Central memory CD8-positive, alpha-beta T cell (primary cell): ENCODE measurements at regions not wholly inside any gene's neighbourhood (a gene's known extent, or its start where the extent isn't known, plus 50 kb on each side); places are given as distances from the start of the nearest gene placed in this dataset.
"Not testable (repeated sequence)": the region's sequence is repeated elsewhere in the genome, so short reads cannot be mapped to it uniquely, and the experiment has no call there.

Experiments
- ATAC-seq: fragments of 150-1000 bp; cut with Tn5 transposase; replicated peaks from 2 replicates; pipeline ENCODE4 v1.10.0; 2022; ENCODE audit warnings: mild to moderate bottlenecking, moderate FRiP score, moderate number of reproducible peaks; ENCODE audit not compliant: poor library complexity, severe bottlenecking; ENCODE audit errors: extremely low read depth
- DNase-seq, 2 donors: peaks; one replicate each; pipeline ENCODE4 v3.0.0; 2021; ENCODE audit warnings: low spot score in 2 of 2
- H3K27ac Mint-ChIP-seq: one replicate; pipeline ENCODE4 v1.8.0; 2022; ENCODE audit warnings: low read depth, mild to moderate bottlenecking, moderate library complexity, mixed read lengths
- H3K27me3 Mint-ChIP-seq: one replicate; pipeline ENCODE4 v1.8.0; 2022; ENCODE audit warnings: mixed read lengths
- H3K36me3 Mint-ChIP-seq: one replicate; pipeline ENCODE4 v1.8.0; 2022; ENCODE audit warnings: mild to moderate bottlenecking, moderate library complexity, mixed read lengths; ENCODE audit not compliant: insufficient read depth
- H3K4me1 Mint-ChIP-seq: one replicate; pipeline ENCODE4 v1.8.0; 2022; ENCODE audit warnings: mixed read lengths
- H3K4me3 Mint-ChIP-seq: one replicate; pipeline ENCODE4 v1.8.0; 2022; ENCODE audit warnings: mild to moderate bottlenecking, moderate library complexity, mixed read lengths
- H3K9me3 Mint-ChIP-seq: one replicate; pipeline ENCODE4 v1.8.0; 2022; ENCODE audit warnings: mixed read lengths

- peaks cover 14% of the 10 kb centered on the region for H3K9me3 Mint-ChIP-seq
- H3K4me3 Mint-ChIP-seq, result no peak overlapping the region
- no peaks in the 10 kb centered on the region for H3K36me3 Mint-ChIP-seq
- no peak for ATAC-seq
- H3K4me1 Mint-ChIP-seq, result no peaks in the 10 kb centered on the region
- H3K27ac Mint-ChIP-seq, result no peak overlapping the region
- no peaks in the 10 kb centered on the region for H3K27me3 Mint-ChIP-seq
- no peak for DNase-seq
Observed at GRCh38 chr5:121025671-121026070, 561.6 kb downstream of the PRR16 start.

DNA sequence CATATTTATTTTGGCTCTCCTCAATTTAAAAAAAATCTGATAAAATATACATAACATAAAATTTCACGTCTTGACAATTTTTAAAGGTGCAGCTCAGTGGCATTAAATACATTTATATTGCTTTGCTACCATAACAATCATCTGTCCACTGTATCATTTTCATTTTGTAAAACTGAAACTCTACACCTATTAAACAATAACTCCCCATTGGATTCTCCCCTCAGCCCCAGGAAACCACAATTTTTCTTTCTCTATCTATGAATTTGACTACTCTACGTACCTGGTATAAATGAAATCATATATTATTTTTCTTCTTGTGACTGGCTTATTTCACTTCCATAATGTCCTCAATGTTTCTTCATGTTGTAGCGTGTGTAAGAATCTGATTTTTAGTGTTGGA, 563.5 kb downstream of the PRR16 start:
- DNase-seq, result no peak
- Mint-ChIP-seq H3K4me3 (no peak overlapping the region), H3K27ac (no peak overlapping the region), H3K36me3 (no peaks in the 10 kb centered on the region), H3K9me3 (peaks cover 6% of the 10 kb centered on the region), H3K4me1 (no peaks in the 10 kb centered on the region), H3K27me3 (no peaks in the 10 kb centered on the region)
- no peak for ATAC-seq

DNA sequence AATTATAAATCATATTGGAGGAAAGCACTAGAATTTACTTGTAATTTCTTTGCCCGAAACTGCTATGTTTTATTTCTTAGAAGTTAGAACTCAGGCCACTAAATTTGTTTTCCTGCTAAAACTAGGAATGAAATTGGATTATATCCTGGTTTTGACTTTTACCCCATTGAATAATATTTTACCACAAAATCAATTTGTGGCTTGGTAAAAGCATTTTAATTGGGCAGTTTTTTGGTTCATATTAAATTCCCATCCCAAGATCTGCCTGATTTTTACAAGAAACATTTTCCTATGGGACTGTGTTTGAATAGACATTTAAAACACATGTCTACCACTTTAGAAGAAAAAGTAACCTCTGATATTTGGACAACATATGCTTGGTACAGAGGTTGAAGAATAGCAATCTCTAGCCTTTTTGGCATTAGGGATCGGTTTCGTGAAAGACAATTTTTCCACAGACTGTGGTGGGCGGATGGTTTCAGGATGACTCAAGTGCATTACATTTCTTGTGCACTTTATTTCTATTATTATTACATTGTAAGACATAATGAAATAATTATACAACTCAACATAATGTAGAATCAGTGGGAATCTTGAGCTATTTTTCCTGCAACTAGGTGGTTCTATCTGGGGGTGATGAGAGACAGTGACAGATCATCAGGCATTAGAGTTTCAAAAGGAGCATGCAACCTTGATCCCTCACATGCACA, 565.6 kb downstream of the PRR16 start:
- peaks cover 9% of the 10 kb centered on the region for H3K9me3 Mint-ChIP-seq
- no peaks in the 10 kb centered on the region for H3K4me1 Mint-ChIP-seq
- H3K4me3 Mint-ChIP-seq, result no peak overlapping the region
- no peaks in the 10 kb centered on the region for H3K27me3 Mint-ChIP-seq
- no peak for ATAC-seq
- no peak for DNase-seq
- H3K27ac Mint-ChIP-seq, result no peak overlapping the region
- H3K36me3 Mint-ChIP-seq, result no peaks in the 10 kb centered on the region

GRCh38 chr5:121031491-121031890, 567.4 kb downstream of the PRR16 start:
- Mint-ChIP-seq H3K27me3 (no peaks in the 10 kb centered on the region), H3K4me1 (no peaks in the 10 kb centered on the region), H3K36me3 (no peaks in the 10 kb centered on the region), H3K9me3 (peaks cover 12% of the 10 kb centered on the region), H3K27ac (no peak overlapping the region), H3K4me3 (no peak overlapping the region)
- DNase-seq (no peak), ATAC-seq (no peak)

- Mint-ChIP-seq H3K9me3 (peaks cover 17% of the 10 kb centered on the region), H3K27me3 (no peaks in the 10 kb centered on the region), H3K36me3 (no peaks in the 10 kb centered on the region), H3K4me3 (no peak overlapping the region), H3K4me1 (no peaks in the 10 kb centered on the region), H3K27ac (no peak overlapping the region)
- ATAC-seq, result no peak
- no peak for DNase-seq
Observed at GRCh38 chr5:121033334-121033733, 569.2 kb downstream of the PRR16 start.

DNA sequence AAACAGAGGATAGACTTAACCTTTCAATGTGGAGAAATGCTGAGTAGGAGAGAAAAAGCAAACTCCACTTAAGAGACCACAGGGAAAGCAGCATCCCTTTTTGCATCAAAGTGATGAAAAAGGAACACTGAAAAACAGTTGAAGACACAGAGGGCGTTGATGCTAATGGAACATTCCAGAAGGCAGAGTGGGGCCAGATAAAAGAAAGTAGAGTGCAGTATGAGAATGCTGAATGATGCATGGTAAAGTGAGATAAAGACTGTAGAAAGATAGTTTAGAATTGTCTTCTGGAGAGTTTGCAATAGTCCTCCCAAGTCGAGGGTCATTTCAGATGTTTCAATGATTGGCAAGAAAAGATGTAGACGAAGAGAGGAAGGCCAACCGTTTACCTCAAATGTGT, 574.3 kb downstream of the PRR16 start:
- no peak overlapping the region for H3K27ac Mint-ChIP-seq
- no peaks in the 10 kb centered on the region for H3K4me1 Mint-ChIP-seq
- no peak overlapping the region for H3K4me3 Mint-ChIP-seq
- H3K36me3 Mint-ChIP-seq, result no peaks in the 10 kb centered on the region
- no peaks in the 10 kb centered on the region for H3K27me3 Mint-ChIP-seq
- peaks cover 19% of the 10 kb centered on the region for H3K9me3 Mint-ChIP-seq
- no peak for DNase-seq
- ATAC-seq, result no peak

- Mint-ChIP-seq H3K27me3 (no peaks in the 10 kb centered on the region), H3K9me3 (peaks cover 11% of the 10 kb centered on the region)
- no peak for DNase-seq
Observed at GRCh38 chr5:121049971-121050370, 585.9 kb downstream of the PRR16 start.

GRCh38 chr5:121053055-121053985, 589.2 kb downstream of the PRR16 start:
- no peaks in the 10 kb centered on the region for H3K27me3 Mint-ChIP-seq
- no peak for ATAC-seq
- no peak for DNase-seq
- no peak overlapping the region for H3K4me3 Mint-ChIP-seq
- H3K4me1 Mint-ChIP-seq, result no peaks in the 10 kb centered on the region
- no peaks in the 10 kb centered on the region for H3K36me3 Mint-ChIP-seq
- H3K9me3 Mint-ChIP-seq, result peaks cover 10% of the 10 kb centered on the region
- H3K27ac Mint-ChIP-seq, result no peak overlapping the region

More at GRCh38 chr5:121049971-121050370, 585.9 kb downstream of the PRR16 start:
- H3K4me1 Mint-ChIP-seq, result no peaks in the 10 kb centered on the region
- H3K27ac Mint-ChIP-seq, result no peak overlapping the region
- no peak overlapping the region for H3K4me3 Mint-ChIP-seq
- no peaks in the 10 kb centered on the region for H3K36me3 Mint-ChIP-seq
- no peak for ATAC-seq

DNA sequence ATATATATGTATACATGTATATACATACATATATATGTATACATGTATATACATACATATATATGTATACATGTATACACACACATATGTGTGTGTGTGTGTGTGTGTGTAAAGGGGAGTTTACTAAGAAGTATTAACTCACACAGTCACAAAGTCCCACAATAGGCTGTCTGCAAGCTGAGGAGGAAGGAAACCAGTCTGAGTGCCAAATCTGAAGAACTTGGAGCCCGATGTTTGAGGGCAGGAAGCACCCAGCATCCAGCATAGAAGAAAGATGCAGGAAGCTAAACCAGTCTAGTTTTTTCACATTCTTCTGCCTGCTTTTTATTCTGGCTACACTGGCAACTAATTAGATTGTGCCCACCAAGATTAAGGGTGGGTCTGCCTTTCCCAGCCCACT, 591.5 kb downstream of the PRR16 start:
- no peak for DNase-seq
- Mint-ChIP-seq H3K27me3 (no peaks in the 10 kb centered on the region), H3K9me3 (peaks cover 14% of the 10 kb centered on the region), H3K4me3 (no peak overlapping the region), H3K27ac (no peak overlapping the region), H3K36me3 (no peaks in the 10 kb centered on the region), H3K4me1 (no peaks in the 10 kb centered on the region)
- no peak for ATAC-seq

DNA sequence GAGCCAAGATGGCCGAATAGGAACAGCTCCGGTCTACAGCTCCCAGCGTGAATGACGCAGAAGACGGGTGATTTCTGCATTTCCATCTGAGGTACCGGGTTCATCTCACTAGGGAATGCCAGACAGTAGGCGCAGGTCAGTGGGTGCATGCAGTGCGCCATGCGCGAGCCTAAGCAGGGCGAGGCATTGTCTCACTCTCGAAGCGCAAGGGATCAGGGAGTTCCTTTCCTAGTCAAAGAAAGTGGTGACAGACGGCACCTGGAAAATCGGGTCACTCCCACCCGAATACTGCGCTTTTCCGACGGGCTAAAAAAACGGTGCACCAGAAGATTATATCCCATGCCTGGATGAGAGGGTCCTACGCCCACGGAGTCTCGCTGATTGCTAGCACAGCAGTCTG, 600.1 kb downstream of the PRR16 start:
- DNase-seq, H3K4me1 Mint-ChIP-seq, ATAC-seq, H3K36me3 Mint-ChIP-seq, H3K4me3 Mint-ChIP-seq, H3K27ac Mint-ChIP-seq, H3K27me3 Mint-ChIP-seq: not testable (repeated sequence)
- peaks cover 15% of the 10 kb centered on the region for H3K9me3 Mint-ChIP-seq

- Mint-ChIP-seq H3K36me3 (no peaks in the 10 kb centered on the region), H3K27ac (no peak overlapping the region)
Observed at GRCh38 chr5:121086671-121087070, 622.6 kb downstream of the PRR16 start.

DNA sequence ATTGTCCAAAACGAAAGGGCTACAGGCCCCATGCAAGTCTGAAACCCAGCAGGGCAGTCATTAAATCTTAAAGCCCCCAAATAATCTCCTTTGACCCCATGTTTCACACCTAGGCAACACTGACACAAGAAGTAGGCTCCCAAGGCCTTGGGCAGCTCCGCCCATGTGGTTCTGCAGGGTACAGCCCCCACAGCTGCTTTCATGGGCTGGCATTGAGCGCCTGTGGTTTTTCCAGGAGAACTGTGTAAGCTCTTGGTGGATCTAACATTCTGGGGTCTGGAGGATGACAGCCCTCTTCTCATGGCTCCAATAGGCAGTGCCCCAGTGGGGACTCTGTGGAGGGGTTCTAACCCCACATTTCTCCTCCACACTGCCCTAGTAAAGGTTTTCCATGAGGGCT, 623.5 kb downstream of the PRR16 start:
- no peaks in the 10 kb centered on the region for H3K27me3 Mint-ChIP-seq
- H3K4me3 Mint-ChIP-seq, result no peak overlapping the region
- H3K4me1 Mint-ChIP-seq, result no peaks in the 10 kb centered on the region
- peaks cover 37% of the 10 kb centered on the region for H3K9me3 Mint-ChIP-seq
- DNase-seq (no peak), ATAC-seq (no peak)
- no peak overlapping the region for H3K27ac Mint-ChIP-seq
- no peaks in the 10 kb centered on the region for H3K36me3 Mint-ChIP-seq

More at GRCh38 chr5:121086671-121087070, 622.6 kb downstream of the PRR16 start:
- Mint-ChIP-seq H3K27me3 (no peaks in the 10 kb centered on the region), H3K9me3 (peaks cover 37% of the 10 kb centered on the region), H3K4me1 (no peaks in the 10 kb centered on the region), H3K4me3 (no peak overlapping the region)
- no peak for DNase-seq
- no peak for ATAC-seq

- no peak overlapping the region for H3K4me3 Mint-ChIP-seq
- H3K9me3 Mint-ChIP-seq, result peaks cover 37% of the 10 kb centered on the region
- ATAC-seq (no peak), DNase-seq (no peak)
- H3K27me3 Mint-ChIP-seq, result no peaks in the 10 kb centered on the region
- H3K36me3 Mint-ChIP-seq, result no peaks in the 10 kb centered on the region
- no peaks in the 10 kb centered on the region for H3K4me1 Mint-ChIP-seq
- H3K27ac Mint-ChIP-seq, result no peak overlapping the region
Observed at GRCh38 chr5:121088341-121088740, 624.2 kb downstream of the PRR16 start.
